ENCODE measurements at regions not wholly inside any gene's neighbourhood (a gene's known extent, or its start where the extent isn't known, plus 50 kb on each side); places are given as distances from the start of the nearest gene placed in this dataset.

GRCh38 chr9:81489046-81489445 lies 200.3 kb downstream of the TLE1 start:
- no peak for DNase-seq (ENCODE audit: low read depth)

GRCh38 chr9:81480828-81481604 lies 208.3 kb downstream of the TLE1 start:
- no peak for DNase-seq (ENCODE audit: low read depth)

GRCh38 chr9:81479573-81479972 lies 209.8 kb downstream of the TLE1 start:
- DNase-seq (ENCODE audit: low read depth), result no peak

- no peak for DNase-seq (ENCODE audit: low read depth)
Observed at GRCh38 chr9:81477669-81478068, 211.7 kb downstream of the TLE1 start.

GRCh38 chr9:81476813-81477490 lies 212.4 kb downstream of the TLE1 start:
- no peak for DNase-seq (ENCODE audit: low read depth)

GRCh38 chr9:81474792-81475191 lies 214.6 kb downstream of the TLE1 start:
- DNase-seq (ENCODE audit: low read depth), result no peak

GRCh38 chr9:81474125-81474524 lies 215.2 kb downstream of the TLE1 start:
- DNase-seq (ENCODE audit: low read depth), result no peak

- no peak for DNase-seq (ENCODE audit: low read depth)
Observed at GRCh38 chr9:81473708-81474107, 215.6 kb downstream of the TLE1 start.

GRCh38 chr9:81473206-81473605 lies 216.1 kb downstream of the TLE1 start:
- no peak for DNase-seq (ENCODE audit: low read depth)

GRCh38 chr9:81472701-81473100 lies 216.6 kb downstream of the TLE1 start:
- no peak for DNase-seq (ENCODE audit: low read depth)

GRCh38 chr9:81470864-81471263 lies 218.5 kb downstream of the TLE1 start:
- DNase-seq (ENCODE audit: low read depth), result no peak

GRCh38 chr9:81468084-81468595 lies 221.2 kb downstream of the TLE1 start:
- no peak for DNase-seq (ENCODE audit: low read depth)

- DNase-seq (ENCODE audit: low read depth), result no peak
Observed at GRCh38 chr9:81466981-81467380, 222.4 kb downstream of the TLE1 start.

- DNase-seq (ENCODE audit: low read depth), result no peak
Observed at GRCh38 chr9:81465468-81466011, 223.8 kb downstream of the TLE1 start.

- no peak for DNase-seq (ENCODE audit: low read depth)
Observed at GRCh38 chr9:81462801-81463200, 226.5 kb downstream of the TLE1 start.

- DNase-seq (ENCODE audit: low read depth), result no peak
Observed at GRCh38 chr9:81461196-81461595, 228.2 kb downstream of the TLE1 start.

- no peak for DNase-seq (ENCODE audit: low read depth)
Observed at GRCh38 chr9:81460693-81461092, 228.7 kb downstream of the TLE1 start.

GRCh38 chr9:81459591-81459990 lies 229.8 kb downstream of the TLE1 start:
- no peak for DNase-seq (ENCODE audit: low read depth)

- DNase-seq (ENCODE audit: low read depth), result no peak
Observed at GRCh38 chr9:81456431-81457006, 232.8 kb downstream of the TLE1 start.

GRCh38 chr9:81455462-81456219 lies 233.7 kb downstream of the TLE1 start:
- DNase-seq (ENCODE audit: low read depth), result no peak

- DNase-seq (ENCODE audit: low read depth), result no peak
Observed at GRCh38 chr9:81445331-81445921, 243.9 kb downstream of the TLE1 start.

GRCh38 chr9:81431641-81432040 lies 257.7 kb downstream of the TLE1 start:
- DNase-seq (ENCODE audit: low read depth), result no peak

All from stimulated activated CD8-positive, alpha-beta memory T cell treated with anti-CD3 and anti-CD28 coated beads, Interleukin-12 subunit alpha, Interleukin-12 subunit beta, amount 100 ng/mL, for 1 hour (primary cell).